CD4-positive, alpha-beta T cell treated with Interleukin-15 for 1 hour (primary cell): ENCODE measurements at regions not wholly inside any gene's neighbourhood (a gene's known extent, or its start where the extent isn't known, plus 50 kb on each side); places are given as distances from the start of the nearest gene placed in this dataset.

ENCODE experiments used
- DNase-seq: peaks from one replicate; pipeline ENCODE4 v3.0.0-alpha.2; 2020

- DNase-seq = no peak
Observed at GRCh38 chr13:40469581-40470310, 196.7 kb downstream of the FOXO1 start.

- DNase-seq = no peak
Observed at GRCh38 chr13:40470660-40471059, 195.8 kb downstream of the FOXO1 start.

- DNase-seq = no peak
Observed at GRCh38 chr13:40471076-40471475, 195.4 kb downstream of the FOXO1 start.

GRCh38 chr13:40471911-40472310 is 194.5 kb downstream of the FOXO1 start:
- DNase-seq = no peak

GRCh38 chr13:40472427-40473220 is 193.8 kb downstream of the FOXO1 start:
- DNase-seq = no peak

- DNase-seq = no peak
Observed at GRCh38 chr13:40475617-40476016, 190.8 kb downstream of the FOXO1 start.

GRCh38 chr13:40476175-40476958 is 190.1 kb downstream of the FOXO1 start:
- DNase-seq = no peak

- DNase-seq = peak; percentile 31
Observed at GRCh38 chr13:40477623-40478608, 188.5 kb downstream of the FOXO1 start.

GRCh38 chr13:40478775-40479174 is 187.7 kb downstream of the FOXO1 start:
- no peak for DNase-seq

- DNase-seq = no peak
Observed at GRCh38 chr13:40479196-40479845, 187.1 kb downstream of the FOXO1 start.

- DNase-seq = no peak
Observed at GRCh38 chr13:40480012-40480914, 186.2 kb downstream of the FOXO1 start.

GRCh38 chr13:40480915-40481516 is 185.4 kb downstream of the FOXO1 start:
- no peak for DNase-seq

GRCh38 chr13:40483601-40484000 is 182.8 kb downstream of the FOXO1 start:
- no peak for DNase-seq

- no peak for DNase-seq
Observed at GRCh38 chr13:40484101-40484800, 182.2 kb downstream of the FOXO1 start.

- DNase-seq = no peak
Observed at GRCh38 chr13:40484974-40485373, 181.5 kb downstream of the FOXO1 start.

GRCh38 chr13:40485611-40486517 is 180.6 kb downstream of the FOXO1 start:
- peak; percentile 82 for DNase-seq

- no peak for DNase-seq
Observed at GRCh38 chr13:40486518-40487163, 179.8 kb downstream of the FOXO1 start.

GRCh38 chr13:40488869-40489391 is 177.5 kb downstream of the FOXO1 start:
- DNase-seq = no peak
